GM19463 (cell line): ENCODE measurements at regions not wholly inside any gene's neighbourhood (a gene's known extent, or its start where the extent isn't known, plus 50 kb on each side); places are given as distances from the start of the nearest gene placed in this dataset.
"Not testable (repeated sequence)": the region's sequence is repeated elsewhere in the genome, so short reads cannot be mapped to it uniquely, and the experiment has no call there.

Source experiments
- ATAC-seq: cut with Tn5 transposase; IDR thresholded peaks from one replicate; pipeline ENCODE4 v1.9.1; 2021; ENCODE audit warnings: mild to moderate bottlenecking, moderate library complexity; ENCODE audit not compliant: unreplicated experiment

DNA sequence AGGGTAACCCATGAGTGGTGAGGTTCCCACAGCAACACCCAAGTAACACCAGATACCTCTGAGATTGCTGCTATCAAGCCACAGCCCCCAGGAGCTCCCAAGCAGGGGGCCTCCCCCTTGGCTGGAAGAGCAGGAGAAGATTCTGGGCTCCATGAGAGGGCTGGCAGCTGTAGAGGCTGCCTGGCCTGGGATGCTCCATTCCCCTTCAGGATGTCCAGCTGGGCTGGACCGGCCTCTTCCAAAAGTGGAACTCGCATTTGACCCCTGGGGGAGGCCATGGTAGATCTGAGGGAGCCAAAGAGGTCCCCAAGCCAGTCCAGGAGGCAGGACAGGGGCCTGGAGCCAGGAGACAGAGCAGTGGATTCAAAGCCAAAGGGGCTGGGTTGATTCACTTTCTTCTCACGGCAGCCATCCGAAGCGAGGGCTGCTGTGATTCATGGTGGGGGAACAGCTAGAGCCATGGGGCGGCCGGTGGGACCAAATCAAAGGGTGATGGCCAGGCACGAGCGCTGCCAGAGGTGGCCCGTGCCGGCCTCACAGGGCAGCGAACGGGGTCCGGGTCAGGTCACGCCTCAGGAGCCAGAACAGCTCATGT, 95.3 kb upstream of the ID2 start:
- no peak for ATAC-seq

DNA sequence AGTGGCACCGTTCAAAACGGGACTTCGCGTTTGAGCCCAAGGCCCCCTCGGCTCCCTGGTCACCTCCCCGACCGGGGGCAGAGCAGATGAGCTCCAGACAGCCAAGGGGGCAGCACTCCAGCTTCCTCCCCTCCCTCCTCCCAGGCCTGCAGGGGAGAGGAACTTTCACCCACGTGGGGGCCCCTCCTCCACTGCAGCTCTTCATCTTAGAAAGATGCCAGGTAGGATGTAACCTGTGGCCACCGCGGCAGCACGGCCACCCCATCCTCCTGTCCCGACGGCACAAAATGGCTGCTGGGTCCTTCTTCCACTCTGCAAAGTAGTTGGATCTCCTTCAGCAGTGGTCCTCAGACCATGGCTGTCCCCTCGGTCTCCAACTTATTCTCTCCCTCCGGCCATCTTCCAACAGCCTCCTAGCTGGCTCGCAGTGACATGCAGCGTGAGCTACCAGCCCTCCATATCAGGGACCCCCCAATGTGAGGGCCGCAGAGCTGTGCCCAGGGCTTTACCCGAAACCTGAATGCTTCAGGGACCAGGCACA, 94.5 kb upstream of the ID2 start:
- no peak for ATAC-seq

DNA sequence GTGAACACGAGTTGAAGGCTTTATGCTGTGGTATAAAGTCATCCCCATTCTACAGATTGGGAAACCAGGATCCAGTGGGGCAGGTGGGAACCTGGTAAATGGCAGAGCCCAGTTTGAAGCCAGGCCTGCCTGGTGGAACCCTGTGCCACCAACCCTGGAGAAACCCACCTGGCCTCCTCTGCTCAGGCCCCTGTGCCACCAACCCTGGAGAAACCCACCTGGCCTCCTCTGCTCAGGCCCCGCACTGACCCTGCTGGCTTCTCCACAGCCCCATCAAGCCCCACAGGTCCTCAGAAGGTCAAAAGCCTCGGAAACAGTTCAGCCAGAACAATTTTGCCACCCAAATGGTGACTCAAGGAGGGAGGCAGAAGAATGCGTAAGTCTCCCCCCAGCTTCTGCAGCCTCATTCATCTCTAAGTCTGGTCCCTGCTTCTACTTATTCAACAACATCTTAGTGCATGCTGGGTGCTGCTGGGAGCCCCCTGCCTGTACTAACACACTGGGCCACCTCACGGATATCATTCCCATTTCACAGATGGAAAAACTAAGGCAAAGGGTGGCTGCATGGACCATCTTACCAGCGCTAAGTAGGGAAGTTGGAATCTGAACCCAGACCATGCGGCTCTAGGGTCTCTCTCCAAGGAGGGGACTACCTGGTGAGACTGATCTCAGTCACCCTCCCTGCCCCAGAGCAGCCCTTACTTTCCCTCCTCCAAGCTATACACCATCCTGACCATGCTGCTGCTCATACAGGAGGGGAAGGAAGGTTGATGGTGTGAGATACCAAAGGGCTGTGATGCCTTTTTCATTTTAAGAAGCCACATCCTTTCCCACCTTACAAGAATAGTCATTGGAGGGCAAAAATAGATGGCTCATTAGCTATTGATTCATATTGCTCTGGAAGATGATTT, 93.7 kb upstream of the ID2 start:
- ATAC-seq = no peak

DNA sequence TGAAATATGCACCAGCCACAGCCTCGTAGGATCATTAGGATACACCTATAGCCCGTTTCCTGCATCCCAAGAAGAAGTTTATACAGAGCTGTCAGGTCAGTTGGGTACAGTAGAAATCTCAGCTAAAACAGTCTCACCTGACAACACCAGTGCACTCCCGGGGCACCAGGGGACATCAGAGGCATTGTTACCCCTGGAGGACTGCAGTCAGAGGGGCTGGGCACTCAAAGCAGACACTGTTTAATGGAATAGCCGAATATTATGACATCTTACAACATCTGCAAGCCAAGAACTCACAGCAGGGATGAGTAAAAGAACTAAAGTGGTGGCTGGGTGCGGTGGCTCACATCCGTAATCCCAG, 93.0 kb upstream of the ID2 start:
- ATAC-seq = no peak

DNA sequence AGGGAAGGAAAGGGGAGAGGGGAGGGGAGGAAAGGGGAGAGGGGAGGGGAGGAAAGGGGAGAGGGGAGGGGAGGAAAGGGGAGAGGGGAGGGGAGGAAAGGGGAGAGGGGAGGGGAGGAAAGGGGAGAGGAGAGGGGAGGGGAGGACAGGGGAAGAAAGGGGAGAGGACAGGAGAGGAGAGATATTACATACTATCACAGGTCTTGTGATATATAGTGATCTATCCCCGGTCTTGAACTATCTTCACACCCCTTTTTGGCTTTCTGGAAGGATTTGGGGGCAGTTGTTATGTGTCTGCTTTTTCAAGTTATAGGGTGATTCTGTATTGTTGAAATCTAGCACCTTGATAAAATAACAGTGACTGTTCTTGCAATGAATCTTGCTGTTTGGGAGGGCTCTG, 92.1 kb upstream of the ID2 start:
- ATAC-seq = no peak

DNA sequence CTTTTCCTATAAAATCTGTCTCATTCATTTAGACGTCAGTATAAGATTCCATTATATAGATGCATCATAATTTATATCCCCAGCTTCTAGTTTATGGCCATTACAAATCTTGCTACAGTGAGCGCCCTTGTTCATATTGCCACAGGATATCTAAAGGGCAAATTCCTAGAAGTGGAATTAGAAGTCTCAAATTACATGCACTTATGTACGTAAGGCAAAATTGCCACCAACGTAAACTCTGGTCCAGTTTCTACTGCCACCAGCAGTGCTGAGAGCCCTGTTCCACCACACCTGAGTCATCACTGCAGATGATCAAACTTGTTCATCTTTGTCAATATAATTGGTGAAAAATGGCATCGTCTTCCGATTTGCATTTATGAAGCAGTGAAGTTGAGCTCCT, 90.9 kb upstream of the ID2 start:
- no peak for ATAC-seq

DNA sequence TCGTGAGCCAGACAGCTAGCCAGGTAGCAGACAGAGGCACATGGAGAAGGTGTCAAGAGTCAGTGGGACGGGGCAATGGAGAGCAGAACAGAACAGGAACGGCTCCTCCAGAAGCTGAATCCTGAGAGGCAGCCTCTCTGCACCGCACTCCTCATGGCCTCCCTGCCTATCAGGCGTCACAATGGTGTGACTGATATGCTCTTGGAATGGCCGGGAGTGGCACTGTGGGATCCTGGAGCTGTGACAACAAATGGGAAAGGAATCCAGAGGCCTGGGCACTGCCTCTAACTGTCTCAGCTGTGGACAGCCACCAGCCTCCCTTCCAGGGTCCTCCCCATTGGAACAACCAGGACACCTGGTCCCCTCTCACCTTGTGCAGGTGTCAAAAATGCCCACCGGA, 89.1 kb upstream of the ID2 start:
- ATAC-seq = no peak

DNA sequence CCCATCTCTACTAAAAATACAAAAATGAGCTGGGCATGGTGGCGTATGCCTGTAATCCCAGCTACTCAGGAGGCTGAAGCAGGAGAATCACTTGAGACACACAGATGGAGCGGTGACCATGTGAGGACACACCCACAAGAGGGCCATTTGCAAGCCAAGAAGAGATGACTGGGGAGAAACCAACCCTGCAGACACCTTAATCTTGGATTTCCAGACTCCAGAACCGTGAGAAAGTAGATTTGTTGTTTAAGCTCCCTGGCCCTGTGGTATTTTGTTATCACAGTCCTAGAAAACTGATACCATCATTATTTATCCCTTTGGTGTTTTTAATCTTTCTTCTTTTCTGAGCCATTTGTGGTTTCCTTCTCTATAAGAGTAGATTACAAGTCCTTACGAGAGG, 88.6 kb upstream of the ID2 start:
- no peak for ATAC-seq

DNA sequence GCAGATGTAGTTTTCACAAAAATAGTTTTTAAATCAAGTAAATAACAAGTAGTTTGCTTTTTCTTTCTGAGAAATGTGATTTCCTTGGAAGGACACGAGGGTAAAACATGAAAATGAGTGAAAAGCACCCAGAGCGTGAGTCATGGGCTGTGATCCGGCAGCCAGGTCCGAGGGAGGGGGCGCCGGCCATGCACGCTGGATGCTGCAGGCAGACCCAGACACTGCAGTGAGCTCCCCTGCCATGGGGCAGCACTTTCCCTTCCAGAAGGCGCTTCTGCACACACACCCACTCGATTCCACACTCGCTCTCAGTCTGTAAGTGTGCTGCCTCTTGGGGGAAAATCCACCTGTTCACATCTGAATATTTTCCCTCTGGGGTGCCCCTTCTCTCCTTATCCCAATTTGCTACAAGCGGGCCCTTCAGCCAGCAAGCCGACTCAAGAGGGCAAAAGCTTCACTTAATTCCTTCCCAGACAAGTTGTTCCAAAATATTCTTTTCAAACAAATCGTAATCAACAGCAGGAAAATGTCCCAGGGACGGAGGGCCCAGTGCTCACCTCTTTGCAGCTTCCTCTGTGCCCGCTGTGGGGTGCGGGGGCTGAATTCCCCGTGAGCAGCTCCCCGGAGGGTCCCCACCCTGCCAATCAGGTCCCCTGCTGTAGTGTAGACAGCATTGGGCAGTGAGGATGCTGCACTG, 87.0 kb upstream of the ID2 start:
- ATAC-seq = no peak

DNA sequence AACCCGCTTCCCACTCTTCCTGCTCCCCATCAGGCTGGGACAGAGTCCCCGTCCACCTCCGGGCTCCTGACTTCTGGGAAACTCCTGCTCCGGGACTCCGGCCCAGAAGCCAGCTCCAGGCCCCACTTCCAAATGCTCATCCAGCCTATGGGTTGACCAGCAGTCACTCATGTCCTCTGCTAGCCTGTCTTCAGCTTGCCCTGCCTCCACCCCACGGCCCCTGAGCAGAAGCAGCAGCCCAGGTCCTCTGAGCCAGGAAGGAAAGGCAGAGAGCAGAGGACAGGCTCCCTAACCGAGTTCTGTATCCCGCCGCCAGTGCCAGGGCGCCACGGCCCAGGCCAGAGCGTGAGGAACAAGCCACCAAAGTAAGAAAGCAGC, 86.4 kb upstream of the ID2 start:
- ATAC-seq = no peak

DNA sequence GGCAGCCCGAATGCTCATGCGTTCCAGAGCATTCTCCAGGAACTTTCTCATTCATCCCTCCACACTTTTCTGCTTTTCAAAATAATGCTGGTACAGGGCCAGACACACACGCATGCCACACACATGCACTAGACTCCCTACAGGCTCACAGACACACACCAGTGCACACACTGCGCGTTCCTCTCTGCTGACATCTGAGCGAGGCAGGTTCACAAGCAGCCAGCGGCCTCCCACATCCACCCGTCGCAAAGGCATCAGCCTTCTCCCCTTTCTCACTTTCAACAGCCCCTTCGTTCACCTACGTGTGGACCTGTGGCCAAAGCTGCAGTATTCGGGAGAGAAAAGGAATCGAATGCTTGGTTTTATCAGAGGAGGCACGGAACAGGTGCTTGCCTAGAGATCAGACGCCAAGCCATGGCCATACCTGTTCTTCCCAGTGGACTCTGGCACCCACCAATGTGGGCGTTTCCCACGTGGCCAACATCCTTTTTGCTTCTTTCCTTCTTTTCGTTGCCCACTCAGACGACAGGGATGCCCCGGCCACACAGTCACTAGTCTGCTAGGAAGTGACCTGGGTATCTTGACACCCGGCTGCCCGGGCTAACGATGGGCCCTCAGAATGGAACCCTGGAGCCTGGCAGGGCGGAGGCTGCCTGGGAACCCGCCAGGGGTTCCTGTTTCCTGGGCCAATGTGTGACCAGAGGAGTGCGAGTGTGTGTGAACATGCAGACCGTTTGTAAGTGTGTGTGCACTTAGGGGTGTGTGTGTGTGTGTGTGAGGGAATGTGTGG, 85.8 kb upstream of the ID2 start:
- no peak for ATAC-seq

DNA sequence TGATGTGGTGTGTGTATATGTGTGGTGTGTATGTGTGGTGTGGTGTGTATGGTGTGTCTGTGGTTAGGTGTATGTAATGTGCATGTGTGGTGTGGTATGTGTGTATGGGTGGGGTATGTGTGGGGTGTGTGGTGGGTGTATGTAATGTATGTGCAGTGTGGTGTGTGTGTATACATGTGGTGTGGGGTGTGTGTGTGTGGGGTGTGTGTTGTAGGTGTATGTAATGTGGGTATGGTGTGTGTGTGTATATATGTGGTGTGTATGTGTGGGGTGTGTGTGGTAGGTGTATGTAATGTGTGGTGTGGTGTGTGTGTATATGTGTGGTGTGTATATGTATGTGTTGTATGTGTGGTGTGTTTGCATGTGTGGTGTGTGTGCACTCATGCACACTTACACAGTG, 84.8 kb upstream of the ID2 start:
- ATAC-seq = no peak

DNA sequence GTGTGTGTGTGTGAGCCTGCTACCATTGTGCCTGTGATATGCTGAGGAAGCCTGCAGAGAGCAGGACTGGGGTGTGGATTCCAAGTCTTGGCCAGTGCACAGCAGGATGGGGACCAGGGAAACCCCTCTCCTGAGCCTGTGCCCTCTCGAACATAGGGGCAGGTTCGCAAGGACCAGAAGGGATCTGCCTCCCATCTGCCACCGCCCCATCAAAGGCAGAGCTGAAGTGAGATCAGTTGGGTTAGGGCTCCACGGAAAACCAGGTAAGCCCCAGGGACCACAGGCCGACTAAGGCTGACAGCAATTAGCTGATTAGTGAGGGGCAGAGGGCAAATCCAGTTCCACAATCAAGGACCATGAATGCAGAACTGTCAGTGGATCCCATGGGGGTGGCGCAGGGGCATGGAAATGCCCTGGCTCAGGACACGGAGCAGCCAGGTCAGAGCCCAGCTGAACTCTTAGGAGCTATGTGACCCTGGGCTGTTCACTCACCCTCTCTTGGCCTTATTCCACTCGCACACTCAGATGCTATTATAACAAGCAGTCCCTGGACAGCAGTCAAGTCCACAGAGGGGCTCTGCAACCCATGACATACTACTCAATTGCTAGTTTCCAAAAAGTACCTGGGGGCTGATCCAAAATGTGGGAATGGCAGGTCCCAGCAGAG, 84.2 kb upstream of the ID2 start:
- ATAC-seq = no peak

DNA sequence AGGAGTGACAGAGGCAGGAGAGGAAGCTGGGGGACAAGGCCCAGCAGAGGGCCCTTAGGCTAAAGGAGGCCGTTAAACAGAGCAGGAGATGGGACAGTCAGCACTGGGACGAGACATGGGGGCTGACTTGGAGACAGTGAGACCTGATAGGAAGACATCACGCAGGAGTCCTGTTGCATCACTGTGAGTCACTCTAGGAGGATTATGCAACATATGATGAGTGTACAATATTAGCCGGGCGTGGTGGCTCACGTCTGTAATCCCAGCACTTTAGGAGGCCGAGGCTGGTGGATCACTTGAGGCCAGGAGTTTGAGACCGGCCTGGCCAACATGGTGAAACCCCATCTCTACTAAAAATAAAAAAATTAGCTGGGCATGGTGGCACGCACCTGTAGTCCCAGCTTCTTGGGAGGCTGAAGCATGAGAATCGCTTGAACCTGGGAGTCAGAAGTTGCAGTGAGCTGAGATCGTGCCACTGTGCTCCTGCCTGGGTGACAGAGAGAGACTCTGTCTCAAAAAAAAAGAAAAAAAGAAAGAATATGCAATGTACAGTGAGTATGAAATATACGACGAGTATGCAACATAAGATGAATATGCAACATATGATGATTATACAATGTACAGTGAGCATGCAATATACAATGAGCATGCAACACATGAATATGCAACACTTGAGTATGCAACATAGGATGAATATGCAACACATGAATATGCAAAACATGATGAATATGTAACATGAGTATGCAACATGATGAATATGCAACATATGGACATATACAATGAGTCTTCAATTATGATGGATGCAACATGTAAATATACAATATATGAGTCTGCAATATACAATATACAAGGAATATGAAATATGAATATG, 83.3 kb upstream of the ID2 start:
- ATAC-seq = no peak

DNA sequence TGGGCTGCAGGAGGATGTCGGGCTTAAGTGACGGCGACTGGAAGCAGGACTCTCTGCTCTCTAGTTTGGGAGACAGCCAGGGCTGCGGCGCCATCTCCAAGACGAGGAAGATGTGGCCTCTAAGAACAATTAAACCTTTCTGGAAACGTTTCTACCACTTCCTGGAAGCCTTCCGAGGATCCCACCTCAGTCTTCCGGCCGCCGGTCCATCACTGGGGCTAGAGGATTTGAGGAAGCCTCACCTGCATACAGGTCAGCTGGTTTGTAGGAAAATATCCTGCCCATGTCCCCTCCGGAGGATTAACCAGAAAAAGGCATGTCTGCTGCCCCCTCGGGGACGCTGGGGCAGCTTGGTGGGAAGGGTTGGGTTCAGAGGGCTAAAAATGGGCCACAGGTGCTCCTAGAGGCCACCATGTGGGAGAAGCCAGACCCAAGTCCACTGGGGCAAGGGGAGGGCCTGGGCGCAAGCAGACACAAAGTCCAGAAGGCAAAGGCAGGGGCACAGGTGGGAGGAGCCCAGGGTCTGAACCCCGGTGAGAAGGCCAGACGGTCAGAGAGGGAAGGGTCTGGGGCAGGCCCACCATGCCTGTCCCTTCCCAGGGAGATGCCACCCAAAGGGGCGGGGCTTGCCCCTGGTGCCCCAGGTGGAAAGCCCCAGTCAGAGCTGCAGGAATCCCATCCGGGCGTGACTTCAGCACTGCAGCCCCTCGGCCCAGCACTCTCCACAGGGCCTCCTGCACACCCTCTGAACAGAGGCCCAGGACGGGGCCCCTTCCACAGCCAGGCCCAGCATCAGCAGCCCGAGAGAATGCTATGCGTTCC, 82.2 kb upstream of the ID2 start:
- ATAC-seq = no peak

DNA sequence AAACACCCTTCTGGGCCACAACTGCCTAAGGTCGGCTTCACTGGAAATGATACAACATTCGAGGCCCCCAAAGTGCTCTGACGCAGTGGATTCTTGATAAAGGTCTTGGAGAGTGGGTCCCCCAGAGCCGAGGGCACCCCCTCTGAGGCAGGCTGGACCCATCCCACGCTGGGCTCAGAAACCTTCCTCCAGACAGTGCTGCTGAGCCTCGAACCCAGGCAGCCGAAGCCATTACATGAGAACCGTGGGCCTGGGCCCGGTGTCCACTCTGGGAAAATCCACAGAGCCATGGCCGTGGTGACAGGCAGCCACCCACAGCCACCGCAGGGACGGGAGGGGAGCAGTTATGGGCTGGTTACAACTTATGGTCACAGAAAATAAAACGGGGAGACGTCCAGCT, 81.4 kb upstream of the ID2 start:
- ATAC-seq = no peak

DNA sequence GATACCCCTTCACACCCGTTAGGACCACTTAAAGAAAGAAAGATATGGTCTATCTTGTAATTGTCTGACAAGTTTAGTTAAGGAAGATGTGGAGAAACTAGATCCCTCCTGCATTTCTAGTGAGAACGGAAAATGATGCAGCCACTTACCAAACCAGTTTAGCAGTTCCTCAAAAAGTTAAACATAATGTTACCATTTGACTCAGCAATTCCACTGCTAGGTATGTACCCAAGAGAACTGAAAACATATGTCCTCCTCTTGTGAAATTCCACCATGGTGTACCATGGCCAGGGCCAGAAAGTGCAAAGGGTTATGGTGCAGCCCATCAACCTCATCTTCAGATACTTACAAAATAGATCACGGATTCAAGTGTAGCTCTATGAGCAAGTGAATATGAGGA, 79.0 kb upstream of the ID2 start:
- no peak for ATAC-seq

DNA sequence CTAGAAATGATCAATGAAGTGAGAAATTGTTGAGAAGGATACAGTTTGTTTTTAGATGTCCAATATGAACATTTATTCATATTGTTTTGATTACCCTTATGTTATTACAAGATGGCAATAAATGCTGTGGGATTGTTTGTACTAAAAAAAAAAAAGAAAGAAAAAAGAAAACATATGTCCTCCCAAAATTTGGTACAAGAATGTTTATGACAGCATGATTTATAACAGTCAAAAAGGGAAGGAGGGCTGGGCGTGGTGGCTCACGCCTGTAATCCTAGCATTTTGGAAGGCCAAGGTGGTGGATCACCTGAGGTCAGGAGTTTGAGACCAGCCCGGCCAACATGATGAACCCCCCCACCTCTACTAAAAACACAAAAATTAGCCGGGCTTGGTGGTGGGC, 78.5 kb upstream of the ID2 start:
- not testable (repeated sequence) for ATAC-seq

DNA sequence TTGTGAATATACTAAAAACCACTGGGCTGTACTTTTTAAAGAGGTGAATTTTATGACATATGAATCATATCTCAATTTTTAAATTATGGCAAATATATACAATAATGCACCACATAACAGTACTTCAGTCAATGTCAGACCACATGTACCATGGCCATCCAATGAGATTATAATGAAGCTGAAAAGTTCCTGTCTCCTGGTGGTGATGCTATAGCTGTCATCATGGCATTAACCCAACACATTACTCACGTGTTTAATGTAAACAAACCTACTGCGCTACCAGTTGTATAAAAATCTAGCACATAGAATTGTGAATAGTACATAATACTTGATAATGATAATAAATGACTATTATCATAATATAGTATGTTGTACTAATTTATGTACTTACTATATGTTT, 77.6 kb upstream of the ID2 start:
- ATAC-seq = no peak
